GM04504 (cell line): ENCODE measurements at regions not wholly inside any gene's neighbourhood (a gene's known extent, or its start where the extent isn't known, plus 50 kb on each side); places are given as distances from the start of the nearest gene placed in this dataset.
A peak's percentile ranks its signal among the peaks of the same experiment; 100 is the strongest.
"Not testable (repeated sequence)": the region's sequence is repeated elsewhere in the genome, so short reads cannot be mapped to it uniquely, and the experiment has no call there.

ENCODE experiments used
- DNase-seq: peaks from one replicate; pipeline ENCODE4 v3.0.0-alpha.2; 2012; ENCODE audit warnings: low read depth

DNA sequence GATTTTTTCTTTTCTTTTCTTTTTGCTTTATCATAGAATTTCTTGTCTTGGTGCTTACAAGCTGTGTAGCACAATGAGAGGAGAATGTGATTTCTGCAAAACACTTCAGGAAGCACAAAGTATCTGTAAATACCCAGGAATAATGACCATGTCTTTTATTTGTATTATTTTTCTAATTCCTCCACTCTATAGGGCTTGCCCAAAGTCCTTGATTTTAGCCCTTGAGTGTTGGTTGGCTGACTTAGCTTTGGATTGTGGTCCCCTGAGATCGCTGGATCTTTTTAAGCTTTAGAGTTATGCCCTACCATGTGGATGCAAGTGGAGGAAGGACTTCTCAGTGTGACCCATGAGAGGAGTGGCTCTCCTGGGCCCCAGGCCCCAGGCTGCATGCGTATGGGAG, 52.2 kb downstream of the HOXC4 start:
- not testable (repeated sequence) for DNase-seq

DNA sequence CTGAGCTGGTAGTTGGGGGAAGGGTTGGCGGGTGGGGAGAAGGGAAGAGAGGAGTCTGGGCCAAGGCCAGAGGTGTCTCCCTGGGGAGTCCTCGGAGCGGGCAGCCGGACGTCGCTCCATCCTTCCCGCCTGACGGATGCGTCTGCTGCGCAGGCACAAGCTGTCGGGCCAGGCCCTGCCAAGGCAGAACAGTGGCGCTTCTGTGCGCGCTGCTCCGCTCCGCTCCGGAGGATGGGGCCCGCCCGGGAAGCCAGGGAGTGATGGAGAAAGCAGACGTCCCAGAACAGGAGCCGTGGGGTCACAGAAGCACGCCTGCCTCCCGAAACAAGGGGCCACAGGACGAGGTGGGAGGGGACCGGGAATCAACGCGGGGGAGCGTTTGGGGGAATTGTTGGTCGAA, 52.6 kb downstream of the HOXC4 start:
- DNase-seq = not testable (repeated sequence)

GRCh38 chr12:54106803-54107579, 53.4 kb downstream of the HOXC4 start:
- not testable (repeated sequence) for DNase-seq

DNA sequence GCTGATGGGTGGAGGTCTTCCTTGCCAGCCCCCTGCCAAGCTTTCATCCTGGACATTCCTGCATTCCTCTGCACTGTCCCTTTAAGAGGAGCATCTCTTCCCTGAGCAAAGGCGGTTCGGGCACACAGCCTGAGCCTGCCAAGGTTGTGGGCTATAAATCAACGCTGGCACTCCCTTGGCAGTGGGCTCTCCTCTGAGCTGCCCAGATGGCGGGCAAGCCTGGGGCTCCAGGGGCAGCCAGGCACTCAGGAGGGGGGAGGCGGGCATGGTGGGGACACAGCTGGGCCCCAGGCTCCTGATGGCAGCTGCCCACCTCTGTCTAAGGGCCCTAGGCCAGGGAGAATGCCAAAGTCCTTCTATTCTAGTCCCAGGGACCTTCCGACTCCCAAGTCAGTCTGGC, 58.7 kb downstream of the HOXC4 start:
- DNase-seq = not testable (repeated sequence)

- DNase-seq = peak; percentile 28
These were observed 62.4 kb downstream of the HOXC4 start for GRCh38 chr12:54116055-54116454.

GRCh38 chr12:54117392-54117791, 63.8 kb downstream of the HOXC4 start:
- DNase-seq = not testable (repeated sequence)

- not testable (repeated sequence) for DNase-seq
These were observed 65.4 kb downstream of the HOXC4 start for GRCh38 chr12:54119082-54119481.

DNA sequence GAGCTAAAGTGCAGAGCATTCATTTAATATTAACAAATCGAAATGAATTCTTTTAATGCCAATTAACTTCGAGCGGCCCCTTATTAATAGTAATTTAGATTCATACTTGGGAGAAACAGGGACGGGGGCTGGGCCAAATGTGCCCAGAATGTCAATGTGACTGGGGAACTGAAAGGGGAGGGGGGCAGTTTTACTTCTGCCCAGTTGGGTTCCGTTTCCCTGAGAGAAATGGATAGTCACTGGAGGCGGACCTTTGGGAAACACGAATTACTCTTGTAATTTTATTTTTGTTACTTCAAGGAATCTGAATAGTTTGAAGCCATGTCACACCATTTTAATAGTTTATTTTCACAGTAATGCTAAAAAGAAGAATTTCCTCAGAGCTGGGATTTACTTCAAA, 64.8 kb downstream of the SMUG1 start:
- DNase-seq = not testable (repeated sequence)

DNA sequence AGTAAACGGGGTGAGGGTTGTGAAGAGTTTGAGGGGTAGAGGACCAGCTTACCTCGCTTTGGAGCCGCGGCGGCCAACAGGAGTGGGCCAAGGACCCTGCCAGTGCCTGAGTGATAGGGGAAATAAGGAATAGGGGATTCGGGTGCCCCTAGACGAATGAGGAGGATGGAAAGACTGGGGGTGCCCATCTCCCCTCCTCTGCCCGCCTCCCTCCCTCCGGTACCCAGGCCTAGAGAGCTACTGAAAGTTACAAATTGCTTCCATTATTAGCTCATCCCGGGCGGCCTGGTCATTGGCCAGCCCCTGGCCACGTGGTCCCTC, 63.1 kb downstream of the SMUG1 start:
- not testable (repeated sequence) for DNase-seq

- no peak for DNase-seq
These were observed 62.6 kb downstream of the SMUG1 start for GRCh38 chr12:54126029-54126695.

GRCh38 chr12:54126696-54127537, 61.9 kb downstream of the SMUG1 start:
- no peak for DNase-seq

- DNase-seq = no peak
These were observed 61.1 kb downstream of the SMUG1 start for GRCh38 chr12:54127538-54128259.

DNA sequence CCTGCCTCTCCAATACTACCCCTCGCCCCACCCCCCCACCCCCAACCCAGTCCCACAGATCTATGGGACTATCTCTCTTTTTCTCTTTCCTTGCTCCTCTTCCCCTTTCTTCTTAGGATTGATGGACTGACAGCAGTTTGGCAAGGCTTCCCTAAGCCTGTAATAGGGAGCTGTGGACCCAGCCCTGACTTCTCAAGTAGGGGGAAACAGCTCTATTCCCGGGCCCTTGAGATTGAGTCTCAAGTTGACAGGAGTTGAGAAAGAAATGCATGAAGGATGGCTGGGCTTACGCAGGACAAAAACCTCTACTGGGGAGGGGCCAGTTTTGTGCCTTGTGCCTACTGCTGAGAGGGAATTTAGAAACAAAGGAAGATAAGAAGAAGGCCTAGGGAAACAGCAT, 60.4 kb downstream of the SMUG1 start:
- no peak for DNase-seq

GRCh38 chr12:54129028-54129903, 59.5 kb downstream of the SMUG1 start:
- DNase-seq = no peak
